Osteocyte (in vitro differentiated cells): ENCODE measurements at regions not wholly inside any gene's neighbourhood (a gene's known extent, or its start where the extent isn't known, plus 50 kb on each side); places are given as distances from the start of the nearest gene placed in this dataset.

Source experiments
- DNase-seq: peaks from one replicate; pipeline ENCODE4 v3.0.0; 2021; ENCODE audit warnings: mixed read lengths; ENCODE audit not compliant: unreplicated experiment; ENCODE audit errors: extremely low spot score
- H3K27ac Mint-ChIP-seq: one replicate; pipeline ENCODE4 v1.8.0; 2021; ENCODE audit warnings: mild to moderate bottlenecking, mixed read lengths; ENCODE audit not compliant: unreplicated experiment
- H3K27me3 Mint-ChIP-seq: one replicate; pipeline ENCODE4 v1.8.0; 2021; ENCODE audit warnings: mixed read lengths; ENCODE audit not compliant: unreplicated experiment
- H3K36me3 Mint-ChIP-seq: one replicate; pipeline ENCODE4 v1.8.0; 2021; ENCODE audit warnings: mixed read lengths; ENCODE audit not compliant: unreplicated experiment
- H3K4me1 Mint-ChIP-seq: one replicate; pipeline ENCODE4 v1.8.0; 2021; ENCODE audit warnings: mixed read lengths; ENCODE audit not compliant: unreplicated experiment
- H3K4me3 Mint-ChIP-seq: one replicate; pipeline ENCODE4 v1.8.0; 2021; ENCODE audit warnings: mild to moderate bottlenecking, moderate library complexity, mixed read lengths; ENCODE audit not compliant: unreplicated experiment
- H3K9me3 Mint-ChIP-seq: one replicate; pipeline ENCODE4 v1.8.0; 2021; ENCODE audit warnings: mixed read lengths; ENCODE audit not compliant: unreplicated experiment
- CTCF ChIP-seq: fragments of 200-600 bp; sonication (generic); IDR thresholded peaks from 2 replicates; pipeline ENCODE4 v1.5.0; 2021; ENCODE audit warnings: antibody characterized with exemption, mild to moderate bottlenecking, moderate library complexity

DNA sequence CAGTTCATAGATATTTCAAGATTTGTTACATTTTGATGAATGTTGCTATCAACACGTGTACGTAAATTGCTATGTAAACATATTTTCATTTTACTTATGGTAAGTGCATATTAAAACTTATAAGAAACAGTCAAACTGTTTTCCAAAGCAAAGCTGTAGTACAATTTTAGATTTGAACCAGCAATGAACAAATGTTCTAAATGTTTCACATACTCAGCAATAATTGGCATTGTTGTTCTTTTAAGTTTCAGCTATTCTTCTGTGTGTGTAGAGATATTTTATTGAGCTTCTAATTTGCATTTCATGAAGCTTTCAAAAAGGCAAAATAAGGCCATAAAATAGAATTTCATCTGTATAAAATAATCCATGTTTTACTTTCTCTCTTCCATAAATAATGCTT is 1433.2 kb downstream of the LRFN5 start:
- no peaks in the 10 kb centered on the region for H3K9me3 Mint-ChIP-seq
- no peak overlapping the region for H3K4me3 Mint-ChIP-seq
- no peak overlapping the region for H3K27ac Mint-ChIP-seq
- no peaks in the 10 kb centered on the region for H3K4me1 Mint-ChIP-seq
- no peak for DNase-seq
- H3K36me3 Mint-ChIP-seq, result no peaks in the 10 kb centered on the region
- TF ChIP-seq CTCF, result no peak
- H3K27me3 Mint-ChIP-seq, result peaks cover 2% of the 10 kb centered on the region

DNA sequence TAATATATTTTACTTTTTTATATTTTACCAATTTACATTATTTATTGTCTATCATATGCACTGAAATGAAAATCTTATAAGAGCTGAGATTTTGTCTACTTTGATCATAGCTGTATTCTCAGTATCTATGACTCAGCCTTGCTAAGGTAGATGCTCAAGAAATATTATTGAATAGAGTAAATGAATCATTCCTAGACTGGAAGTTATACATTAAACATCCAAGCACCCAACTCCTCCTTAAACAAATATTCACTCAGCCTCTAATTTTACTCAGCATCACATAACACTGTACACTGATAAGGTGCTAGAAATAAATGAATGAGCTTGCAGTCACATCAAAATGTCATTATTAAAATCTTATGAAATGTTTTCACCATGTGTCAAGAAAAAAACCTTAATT is 1424.9 kb downstream of the LRFN5 start:
- no peak for DNase-seq
- no peak overlapping the region for H3K27ac Mint-ChIP-seq
- no peak for TF ChIP-seq CTCF
- no peaks in the 10 kb centered on the region for H3K9me3 Mint-ChIP-seq
- H3K36me3 Mint-ChIP-seq, result no peaks in the 10 kb centered on the region
- no peak overlapping the region for H3K4me3 Mint-ChIP-seq
- no peaks in the 10 kb centered on the region for H3K27me3 Mint-ChIP-seq
- H3K4me1 Mint-ChIP-seq, result no peaks in the 10 kb centered on the region

- no peak for DNase-seq
- Mint-ChIP-seq H3K27ac (no peak overlapping the region), H3K36me3 (no peaks in the 10 kb centered on the region), H3K27me3 (peaks cover 5% of the 10 kb centered on the region), H3K9me3 (peaks cover 3% of the 10 kb centered on the region), H3K4me1 (no peaks in the 10 kb centered on the region), H3K4me3 (no peak overlapping the region)
- TF ChIP-seq CTCF, result no peak
Observed at GRCh38 chr14:43022094-43022800, 1415.6 kb downstream of the LRFN5 start.

- H3K36me3 Mint-ChIP-seq, result no peaks in the 10 kb centered on the region
- H3K27me3 Mint-ChIP-seq, result peaks cover 5% of the 10 kb centered on the region
- TF ChIP-seq CTCF, result no peak
- no peak for DNase-seq
- peaks cover 6% of the 10 kb centered on the region for H3K9me3 Mint-ChIP-seq
- no peaks in the 10 kb centered on the region for H3K4me1 Mint-ChIP-seq
- H3K4me3 Mint-ChIP-seq, result no peak overlapping the region
- H3K27ac Mint-ChIP-seq, result no peak overlapping the region
Observed at GRCh38 chr14:43019826-43020225, 1413.2 kb downstream of the LRFN5 start.

GRCh38 chr14:43014338-43014737 is 1407.7 kb downstream of the LRFN5 start:
- Mint-ChIP-seq H3K4me1 (no peaks in the 10 kb centered on the region), H3K9me3 (peaks cover 17% of the 10 kb centered on the region), H3K27me3 (peaks cover 2% of the 10 kb centered on the region), H3K4me3 (no peak overlapping the region), H3K27ac (no peak overlapping the region), H3K36me3 (no peaks in the 10 kb centered on the region)
- no peak for DNase-seq
- TF ChIP-seq CTCF, result no peak
